ENCODE measurements at regions not wholly inside any gene's neighbourhood (a gene's known extent, or its start where the extent isn't known, plus 50 kb on each side); places are given as distances from the start of the nearest gene placed in this dataset.

- H3K9ac ChIP-seq = no peak overlapping the region
- H3K79me2 ChIP-seq (ENCODE audit: low read depth) = no peaks in the 10 kb centered on the region
- no peak for TF ChIP-seq EZH2 (IDR thresholded peaks at IDR 0.05)
- no peak for TF ChIP-seq EZH2phosphoT487 (IDR thresholded peaks at IDR 0.05)
- no peak for TF ChIP-seq CTCF (IDR thresholded peaks at IDR 0.05)
- no peak overlapping the region for H3K27ac ChIP-seq
- H4K20me1 ChIP-seq (ENCODE audit: low read depth) = no peaks in the 10 kb centered on the region
- no peaks in the 10 kb centered on the region for H3K36me3 ChIP-seq
- no peak overlapping the region for H2AFZ ChIP-seq (replicated peaks)
- H3F3A ChIP-seq (ENCODE audit: low read depth) = no peaks in the 10 kb centered on the region
- H3K27ac Mint-ChIP-seq = no peak overlapping the region
- H3K9me3 ChIP-seq (ENCODE audit: low read depth) = no peaks in the 10 kb centered on the region
- H3K9me3 Mint-ChIP-seq = peaks cover 12% of the 10 kb centered on the region
- no peaks in the 10 kb centered on the region for H3K4me1 ChIP-seq
- H3K4me3 Mint-ChIP-seq = no peak overlapping the region
- H3K4me2 ChIP-seq = no peak overlapping the region
- peaks cover 2% of the 10 kb centered on the region for H3K36me3 Mint-ChIP-seq
- DNase-seq (ENCODE audit: low spot score) = no peak
- H3K27me3 ChIP-seq = no peaks in the 10 kb centered on the region
- H3K27me3 Mint-ChIP-seq (ENCODE audit: insufficient read depth, low read depth) = no peaks in the 10 kb centered on the region
- H3K4me3 ChIP-seq = no peak overlapping the region
- H3K4me1 Mint-ChIP-seq = no peaks in the 10 kb centered on the region
These were observed 676.6 kb upstream of the CCDC179 start for GRCh38 chr11:23536907-23537306.

GRCh38 chr11:23539556-23539955 lies 679.3 kb upstream of the CCDC179 start:
- Histone ChIP-seq H3F3A (ENCODE audit: low read depth) (no peaks in the 10 kb centered on the region), H3K4me1 (no peaks in the 10 kb centered on the region), H3K9ac (no peak overlapping the region), H3K36me3 (no peaks in the 10 kb centered on the region), H2AFZ (replicated peaks) (peak overlapping the region; percentile 95), H3K79me2 (ENCODE audit: low read depth) (no peaks in the 10 kb centered on the region), H3K4me2 (no peak overlapping the region), H3K4me3 (no peak overlapping the region), H3K27ac (no peak overlapping the region), H4K20me1 (ENCODE audit: low read depth) (no peaks in the 10 kb centered on the region), H3K27me3 (no peaks in the 10 kb centered on the region), H3K9me3 (ENCODE audit: low read depth) (no peaks in the 10 kb centered on the region)
- peaks cover 12% of the 10 kb centered on the region for H3K9me3 Mint-ChIP-seq
- no peak for TF ChIP-seq EZH2 (IDR thresholded peaks at IDR 0.05)
- no peak for TF ChIP-seq EZH2phosphoT487 (IDR thresholded peaks at IDR 0.05)
- no peak for TF ChIP-seq CTCF (IDR thresholded peaks at IDR 0.05)
- H3K4me3 Mint-ChIP-seq = no peak overlapping the region
- H3K4me1 Mint-ChIP-seq = no peaks in the 10 kb centered on the region
- H3K27me3 Mint-ChIP-seq (ENCODE audit: insufficient read depth, low read depth) = no peaks in the 10 kb centered on the region
- peaks cover 2% of the 10 kb centered on the region for H3K36me3 Mint-ChIP-seq
- H3K27ac Mint-ChIP-seq = no peak overlapping the region
- no peak for DNase-seq (ENCODE audit: low spot score)

GRCh38 chr11:23540101-23540561 lies 679.9 kb upstream of the CCDC179 start:
- Histone ChIP-seq H3F3A (ENCODE audit: low read depth) (no peaks in the 10 kb centered on the region), H3K9me3 (ENCODE audit: low read depth) (no peaks in the 10 kb centered on the region), H4K20me1 (ENCODE audit: low read depth) (no peaks in the 10 kb centered on the region), H2AFZ (replicated peaks) (peak overlapping the region; percentile 95), H3K9ac (no peak overlapping the region), H3K4me2 (no peak overlapping the region), H3K27ac (no peak overlapping the region), H3K79me2 (ENCODE audit: low read depth) (no peaks in the 10 kb centered on the region), H3K4me1 (no peaks in the 10 kb centered on the region), H3K4me3 (no peak overlapping the region), H3K27me3 (no peaks in the 10 kb centered on the region), H3K36me3 (no peaks in the 10 kb centered on the region)
- H3K4me3 Mint-ChIP-seq = no peak overlapping the region
- peaks cover 12% of the 10 kb centered on the region for H3K9me3 Mint-ChIP-seq
- TF ChIP-seq EZH2 (IDR thresholded peaks at IDR 0.05) = no peak
- peak; percentile 76 for TF ChIP-seq CTCF (IDR thresholded peaks at IDR 0.05)
- no peak for TF ChIP-seq EZH2phosphoT487 (IDR thresholded peaks at IDR 0.05)
- H3K27ac Mint-ChIP-seq = no peak overlapping the region
- no peaks in the 10 kb centered on the region for H3K27me3 Mint-ChIP-seq (ENCODE audit: insufficient read depth, low read depth)
- peaks cover 2% of the 10 kb centered on the region for H3K36me3 Mint-ChIP-seq
- no peaks in the 10 kb centered on the region for H3K4me1 Mint-ChIP-seq
- DNase-seq (ENCODE audit: low spot score) = peak; percentile 60

All from neural progenitor cell (in vitro differentiated cells).